LNCAP (cell line): ENCODE measurements at regions not wholly inside any gene's neighbourhood (a gene's known extent, or its start where the extent isn't known, plus 50 kb on each side); places are given as distances from the start of the nearest gene placed in this dataset.

Experiments
- CTCF ChIP-seq: fragments of 450-650 bp; IDR thresholded peaks from 2 replicates; pipeline ENCODE4 v1.5.1; 2017; ENCODE audit warnings: mild to moderate bottlenecking

GRCh38 chr1:237975903-237976302 lies 85.2 kb upstream of the ZP4 start:
- no peak for TF ChIP-seq CTCF

DNA sequence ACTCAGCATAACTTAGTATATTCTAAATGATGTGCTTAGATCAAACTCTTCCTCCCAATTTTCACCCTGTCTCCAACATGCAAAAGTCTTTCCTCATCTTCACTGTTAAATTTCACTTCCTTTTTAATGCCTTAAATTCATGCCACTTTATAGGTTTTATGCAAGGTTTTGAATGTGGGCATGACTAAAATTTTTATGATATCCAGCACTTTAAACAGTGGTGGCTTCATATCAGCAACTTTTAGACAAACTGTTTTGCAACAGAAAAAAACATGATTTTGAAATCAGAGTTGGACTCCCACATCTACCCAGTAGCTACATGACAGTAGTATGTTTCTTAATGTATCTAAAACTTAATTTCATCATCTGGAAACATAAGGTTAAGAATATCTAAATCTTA lies 84.7 kb upstream of the ZP4 start:
- no peak for TF ChIP-seq CTCF

DNA sequence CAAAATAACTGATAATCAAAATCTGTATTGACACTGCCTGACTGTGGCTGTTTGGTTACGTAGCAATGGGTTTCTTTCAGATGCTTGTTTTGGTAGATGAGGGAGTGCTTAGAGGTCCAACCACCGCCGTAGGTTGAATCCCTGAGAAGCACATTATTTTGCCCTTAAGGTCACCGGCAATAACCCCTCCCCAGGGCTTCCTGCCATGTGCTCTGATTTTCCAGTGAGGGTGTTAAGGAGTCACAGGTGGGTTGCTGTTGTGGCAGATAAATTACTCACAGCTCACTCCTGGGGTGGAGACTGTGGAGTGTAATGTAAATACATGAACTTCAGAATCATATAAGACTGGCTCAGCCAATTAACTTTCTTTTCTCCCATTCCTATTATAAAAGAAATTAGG lies 81.5 kb upstream of the ZP4 start:
- no peak for TF ChIP-seq CTCF

- no peak for TF ChIP-seq CTCF
These were observed 72.3 kb upstream of the ZP4 start for GRCh38 chr1:237962985-237963384.

- TF ChIP-seq CTCF, result no peak
These were observed 71.0 kb upstream of the ZP4 start for GRCh38 chr1:237961754-237962153.

- TF ChIP-seq CTCF, result no peak
These were observed 69.1 kb upstream of the ZP4 start for GRCh38 chr1:237959838-237960237.

- peak; percentile 58 for TF ChIP-seq CTCF
These were observed 62.5 kb upstream of the ZP4 start for GRCh38 chr1:237953238-237953637.
